GM21825 (cell line): ENCODE measurements at regions not wholly inside any gene's neighbourhood (a gene's known extent, or its start where the extent isn't known, plus 50 kb on each side); places are given as distances from the start of the nearest gene placed in this dataset.

Experiments
- ATAC-seq: cut with Tn5 transposase; IDR thresholded peaks from one replicate; pipeline ENCODE4 v1.9.1; 2021; ENCODE audit warnings: mild to moderate bottlenecking, moderate library complexity; ENCODE audit not compliant: unreplicated experiment

DNA sequence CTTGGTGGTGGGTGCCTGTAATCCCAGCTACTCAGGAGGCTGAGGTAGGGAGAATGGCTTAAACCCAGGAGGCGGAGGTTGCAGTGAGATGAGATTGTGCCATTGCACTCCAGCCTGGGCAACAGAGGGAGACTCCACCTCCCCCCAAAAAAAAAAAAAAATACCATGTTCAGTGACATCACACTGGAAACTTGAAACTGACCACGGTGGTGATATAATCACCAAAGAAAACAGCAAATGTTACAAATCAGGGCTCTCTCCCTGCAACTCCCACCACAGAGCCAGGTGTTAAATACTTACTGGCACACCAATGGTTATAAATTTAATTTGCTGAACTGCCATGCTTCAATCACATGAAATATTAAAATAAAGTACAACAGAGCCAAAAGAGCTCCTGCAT, 81.4 kb downstream of the ZNF608 start:
- ATAC-seq = no peak

GRCh38 chr5:124664287-124664686, 82.2 kb downstream of the ZNF608 start:
- ATAC-seq = no peak

GRCh38 chr5:124663101-124663506, 83.3 kb downstream of the ZNF608 start:
- ATAC-seq = no peak

GRCh38 chr5:124662181-124662781, 84.2 kb downstream of the ZNF608 start:
- ATAC-seq = no peak

DNA sequence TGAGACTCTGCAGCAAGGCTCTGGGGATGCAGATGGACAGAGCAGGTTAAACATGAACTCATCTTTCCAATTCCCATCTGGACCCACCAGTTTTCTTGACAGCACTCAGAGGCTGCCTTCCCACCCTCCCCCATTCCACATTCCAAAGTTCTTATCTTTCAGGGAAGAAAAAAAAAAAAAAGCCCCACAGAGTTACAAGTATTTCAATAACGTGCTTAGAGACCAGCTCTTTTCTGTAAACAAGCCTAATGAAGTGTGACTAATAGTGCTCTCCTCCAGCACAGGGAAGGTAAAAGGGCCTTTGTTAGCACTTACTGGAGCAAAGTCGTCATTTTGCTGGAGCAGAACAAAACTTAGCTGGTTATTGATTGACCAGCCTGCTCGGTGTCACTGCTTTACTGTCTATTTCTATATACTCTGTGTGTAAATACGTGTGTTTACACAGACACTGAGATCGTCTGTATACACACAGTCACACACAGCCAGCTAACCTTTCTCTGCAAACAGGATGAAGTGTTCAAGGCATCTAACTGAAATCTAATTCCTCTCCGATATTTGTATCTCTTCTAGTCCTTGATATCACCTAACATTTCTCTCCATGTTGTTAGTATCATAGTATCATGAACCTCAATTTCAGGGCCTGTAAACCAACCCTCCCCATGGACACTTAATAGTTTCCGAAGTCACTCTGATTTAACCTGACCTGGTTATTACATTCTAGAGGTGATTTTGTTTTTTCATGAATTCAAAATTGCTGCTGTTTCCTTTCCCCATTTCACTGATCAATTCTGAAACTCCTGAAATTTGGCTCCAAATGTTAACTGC, 84.9 kb downstream of the ZNF608 start:
- peak; percentile 52 for ATAC-seq

DNA sequence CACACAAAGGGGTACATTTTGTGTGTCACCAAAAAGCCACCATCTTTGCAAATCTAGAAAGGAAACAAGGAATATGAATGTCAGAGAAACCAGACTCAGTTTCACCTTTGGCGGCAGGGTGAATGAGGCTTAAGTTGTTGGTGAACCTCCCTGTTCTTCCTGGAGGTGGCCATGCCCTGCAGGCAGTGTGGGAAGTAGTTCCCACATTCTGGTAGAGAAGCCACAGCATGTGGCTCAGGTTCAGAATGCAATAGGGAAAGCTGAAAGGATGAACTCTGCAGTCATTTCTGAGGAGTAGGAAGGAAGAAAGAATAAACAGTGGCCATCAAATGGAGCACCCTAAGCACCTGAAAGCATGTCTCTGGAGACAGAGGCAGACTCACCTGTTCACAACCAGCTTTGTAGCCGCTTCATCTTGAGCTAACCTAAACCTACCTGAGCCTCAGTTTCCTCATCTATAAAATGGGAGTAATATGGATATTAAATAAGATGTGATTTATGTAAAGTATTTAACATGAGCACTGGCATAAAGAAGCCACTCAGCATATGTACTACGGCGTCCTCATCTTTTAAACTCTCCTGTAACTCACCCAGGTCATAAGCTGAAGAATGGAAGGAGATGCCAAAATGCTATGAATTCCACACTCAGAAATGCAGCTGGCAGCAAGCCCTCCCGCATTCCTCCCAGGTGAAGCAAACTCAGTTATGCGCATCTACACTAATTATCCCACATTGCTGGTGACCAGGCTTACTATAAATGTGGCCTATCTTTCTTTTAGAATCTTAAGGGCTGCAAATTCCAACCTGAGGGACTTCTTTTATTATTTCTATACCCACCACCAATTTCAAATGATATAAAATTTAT, 86.0 kb downstream of the ZNF608 start:
- ATAC-seq = no peak

DNA sequence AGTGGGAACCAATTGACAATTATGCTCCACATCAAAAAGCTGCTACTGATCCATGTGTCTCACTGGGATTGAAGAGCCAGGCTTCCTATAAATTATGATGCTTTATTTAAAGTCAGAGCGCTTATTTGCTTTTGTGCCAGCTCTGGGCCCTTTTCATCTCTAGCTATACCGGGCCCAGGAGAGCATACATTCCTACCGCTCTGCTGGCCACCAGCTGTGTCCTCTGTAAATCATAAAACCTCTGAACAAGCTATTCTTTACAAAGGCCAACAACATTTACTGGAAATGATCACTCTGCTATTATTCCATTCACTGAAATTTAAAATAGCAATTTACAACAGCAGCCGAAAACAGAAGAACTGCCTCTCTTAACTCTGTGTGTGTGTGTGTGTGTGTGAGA, 86.6 kb downstream of the ZNF608 start:
- no peak for ATAC-seq

- ATAC-seq = no peak
Measured at GRCh38 chr5:124658867-124659557, 87.4 kb downstream of the ZNF608 start.

DNA sequence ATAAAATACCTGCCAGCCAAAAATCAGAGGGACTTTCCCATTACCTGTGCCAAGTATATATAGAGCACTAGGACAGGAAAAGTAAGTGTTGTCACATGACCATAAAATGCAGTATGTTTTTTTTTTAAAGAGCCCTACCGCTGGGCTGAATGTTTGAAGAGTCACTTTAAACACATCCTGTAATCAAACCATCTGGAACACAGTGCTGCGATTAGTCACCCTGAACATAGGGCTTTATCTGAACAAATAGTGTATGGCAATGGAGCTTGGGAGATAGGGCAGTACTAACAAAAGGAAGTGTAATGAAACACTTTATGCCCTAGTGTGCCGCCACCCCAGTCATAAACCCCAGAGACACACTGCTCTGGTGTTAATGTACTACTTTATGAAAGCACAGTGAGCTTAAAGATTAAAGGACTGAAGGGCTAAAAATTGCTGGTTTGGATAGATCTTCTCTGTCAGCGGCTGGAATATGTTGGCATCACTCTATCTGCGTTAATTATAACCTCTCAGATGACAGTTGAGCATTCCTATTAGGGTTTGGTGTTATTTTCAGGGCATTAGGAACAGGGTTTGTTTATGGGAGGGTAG, 90.4 kb downstream of the ZNF608 start:
- no peak for ATAC-seq

- ATAC-seq = no peak
Measured at GRCh38 chr5:124655251-124655917, 91.1 kb downstream of the ZNF608 start.

GRCh38 chr5:124654418-124654817, 92.0 kb downstream of the ZNF608 start:
- no peak for ATAC-seq

GRCh38 chr5:124653666-124654065, 92.8 kb downstream of the ZNF608 start:
- ATAC-seq = no peak

GRCh38 chr5:124652892-124653441, 93.5 kb downstream of the ZNF608 start:
- no peak for ATAC-seq

- ATAC-seq = no peak
Measured at GRCh38 chr5:124652514-124652819, 94.0 kb downstream of the ZNF608 start.

DNA sequence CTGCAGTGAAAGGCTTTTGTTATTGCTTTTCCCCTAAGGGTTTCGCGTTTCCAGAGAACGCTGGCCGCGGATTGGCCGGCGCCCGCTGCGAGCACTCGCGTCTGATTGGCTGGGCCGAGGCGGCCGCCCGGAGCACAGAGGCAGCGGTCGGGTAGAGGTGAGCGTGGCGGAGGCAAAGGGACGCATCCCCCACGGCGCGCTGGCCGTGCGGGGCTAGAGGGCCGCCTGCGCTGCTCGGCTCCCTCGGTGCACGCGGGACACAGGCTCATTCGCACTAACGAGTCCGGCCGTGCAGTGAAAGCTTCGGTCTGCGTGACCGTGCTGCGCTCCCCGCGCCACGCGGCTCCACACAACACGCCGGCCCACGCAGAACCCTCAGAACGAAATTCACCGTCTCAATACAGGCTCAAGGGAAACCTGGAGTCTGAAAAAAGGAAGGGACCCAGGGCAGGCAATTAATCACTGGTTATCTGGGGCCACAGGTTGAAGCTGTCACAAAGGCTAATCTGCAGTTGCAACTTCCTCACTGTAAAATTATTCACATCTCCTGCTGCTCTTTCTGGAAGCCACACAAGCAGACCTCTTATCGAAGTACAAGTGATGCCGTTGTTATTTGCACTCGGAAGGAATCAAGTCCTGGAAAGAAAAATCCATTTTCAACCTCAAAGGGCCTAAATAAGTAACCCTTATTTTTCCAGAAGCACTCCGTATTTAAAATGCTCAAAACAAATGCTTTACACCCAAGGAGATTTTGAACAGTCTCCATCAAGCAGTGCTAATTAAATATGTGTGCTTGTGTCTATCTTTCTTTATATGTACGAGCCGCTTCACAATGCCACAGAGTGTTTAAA, 94.6 kb downstream of the ZNF608 start:
- ATAC-seq = peak; percentile 30

GRCh38 chr5:124650951-124651662, 95.3 kb downstream of the ZNF608 start:
- no peak for ATAC-seq

DNA sequence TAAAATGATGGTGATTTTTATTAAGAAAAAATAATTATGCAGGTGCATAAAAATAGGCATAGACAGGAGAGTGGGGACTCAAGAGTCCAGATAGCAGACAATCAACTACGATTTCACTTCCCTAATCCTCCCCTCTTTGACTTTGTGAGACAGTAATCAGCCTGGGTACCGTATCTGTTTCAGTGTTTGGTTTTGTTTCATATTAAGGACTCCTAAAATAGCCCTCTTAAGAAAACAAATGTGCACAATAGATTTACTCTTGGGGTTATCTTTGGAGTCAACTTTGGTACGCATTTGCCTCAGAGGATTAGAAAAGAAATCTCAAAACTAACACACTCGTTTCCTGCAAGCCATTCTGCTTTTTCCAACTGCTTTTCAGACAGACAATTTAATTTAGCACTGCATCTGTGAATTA, 96.3 kb downstream of the ZNF608 start:
- ATAC-seq = peak; percentile 61

DNA sequence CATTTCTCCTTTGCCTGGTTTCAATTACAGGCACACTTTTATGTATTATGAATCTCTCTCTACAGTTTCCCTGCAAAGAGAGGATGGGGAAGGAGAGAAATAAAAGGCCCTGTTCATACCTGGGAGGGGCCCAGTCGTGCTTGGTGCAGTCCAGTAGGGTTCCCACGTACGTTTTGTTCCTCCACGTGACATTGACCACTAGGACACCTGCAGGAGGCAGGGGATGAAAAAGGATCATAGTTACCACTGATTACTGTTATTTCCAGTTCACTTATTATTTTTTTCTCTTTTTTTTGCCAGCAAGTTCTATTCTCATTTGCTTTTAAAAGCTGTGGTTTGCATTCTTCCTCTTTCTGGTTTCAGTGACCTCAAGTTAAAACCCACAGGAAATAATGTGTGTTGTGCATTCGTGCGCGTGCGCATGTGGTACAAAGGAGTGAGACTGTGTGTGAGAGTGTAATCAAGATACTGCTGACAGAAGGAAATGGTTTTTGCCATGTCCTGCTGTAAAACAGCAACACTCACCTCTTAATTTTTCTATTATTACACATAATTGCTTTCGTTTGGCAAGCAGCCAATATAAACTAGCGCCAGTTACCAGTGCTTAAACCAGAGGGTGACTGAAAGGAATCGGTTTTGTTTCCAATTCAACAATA, 96.8 kb downstream of the ZNF608 start:
- peak; percentile 73 for ATAC-seq
